ENCODE measurements at regions not wholly inside any gene's neighbourhood (a gene's known extent, or its start where the extent isn't known, plus 50 kb on each side); places are given as distances from the start of the nearest gene placed in this dataset.
A peak's percentile ranks its signal among the peaks of the same experiment; 100 is the strongest.

DNA sequence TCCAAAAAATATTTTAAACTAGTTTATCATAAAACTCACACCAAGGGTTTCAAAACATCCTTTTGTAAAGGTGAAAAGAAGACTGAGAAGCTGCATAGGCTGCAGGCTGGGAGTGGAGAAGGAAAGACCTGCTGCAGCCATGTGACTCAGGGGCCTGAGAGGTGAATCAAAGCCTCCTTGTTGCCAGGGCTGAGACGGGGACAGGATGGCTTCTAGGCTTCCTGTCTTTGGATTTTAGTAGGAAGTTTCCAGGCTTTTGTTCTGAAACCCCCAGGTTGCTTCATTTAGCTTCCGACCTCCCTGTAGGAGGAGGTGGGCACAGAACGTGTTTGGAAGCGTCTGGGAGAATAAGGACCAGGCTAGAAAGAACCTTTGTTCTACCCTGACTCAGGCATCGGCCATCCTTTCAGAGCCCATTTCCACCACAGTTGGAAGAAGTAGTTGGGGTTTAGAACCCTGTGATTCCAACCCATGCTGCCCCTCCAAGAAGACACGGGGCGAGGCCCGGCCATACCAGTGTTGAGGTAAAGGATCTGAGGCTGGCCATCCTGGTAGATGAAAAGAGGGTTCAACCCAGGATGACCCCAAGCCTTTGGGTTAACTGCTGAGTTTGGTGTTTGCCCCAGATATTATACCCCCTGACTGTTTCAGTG, 122.4 kb downstream of the SLC25A47 start:
- no peak overlapping the region for H3K4me3 Mint-ChIP-seq
- Histone ChIP-seq H3K27ac (ENCODE audit: low read depth, low read length) (no peak overlapping the region), H3K4me1 (ENCODE audit: control insufficient read depth in 2 of 2, insufficient read depth in 2 of 2, low read length in 2 of 2) (peaks cover 0 to 3% of the 10 kb centered on the region in 2 donors), H3K36me3 (ENCODE audit: control insufficient read depth in 2 of 3, insufficient read depth in 3 of 3, low read length in 3 of 3) (no peaks in the 10 kb centered on the region), H3K4me3 (ENCODE audit: low read length) (no peak overlapping the region), H3K9me3 (ENCODE audit: control insufficient read depth in 2 of 3, low read length in 3 of 3) (no peaks in the 10 kb centered on the region), H3K27me3 (ENCODE audit: control insufficient read depth in 2 of 2, insufficient read depth in 2 of 2, low read length in 2 of 2) (no peaks in the 10 kb centered on the region)
- H3K9me3 Mint-ChIP-seq: no peaks in the 10 kb centered on the region
- no peak for ATAC-seq
- no peak for DNase-seq
- ChIA-PET CTCF (no interaction called here), POLR2A (no interaction called here)
- peak overlapping the region in 1 of 9 donors; percentile 18 for H3K27ac Mint-ChIP-seq
- peaks cover 6 to 23% (median 15%) of the 10 kb centered on the region in 7 donors for H3K4me1 Mint-ChIP-seq
- no peaks in the 10 kb centered on the region for H3K36me3 Mint-ChIP-seq
- H3K27me3 Mint-ChIP-seq: no peaks in the 10 kb centered on the region
- intact Hi-C loops (cut with micrococcal nuclease): no loop called here

DNA sequence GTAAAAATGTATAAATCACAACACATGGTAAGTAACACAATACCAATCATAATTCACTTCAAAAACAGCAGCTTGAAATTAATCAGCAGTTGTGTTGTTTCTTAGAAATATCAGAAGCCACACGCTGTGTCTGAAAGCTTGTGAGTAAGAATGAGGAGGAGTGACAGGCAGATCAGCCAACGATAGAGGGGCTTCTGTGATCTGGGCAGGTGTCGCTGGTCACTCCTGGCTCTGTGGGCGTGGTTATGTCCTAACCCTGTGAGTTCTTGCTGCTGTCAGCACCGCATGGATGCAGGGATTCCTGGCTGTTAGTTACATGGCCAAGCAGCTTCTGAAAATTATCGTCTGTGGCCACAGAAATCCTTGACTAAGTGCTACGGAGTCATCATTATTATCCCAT, 123.4 kb downstream of the SLC25A47 start:
- no peak overlapping the region for H3K27ac Mint-ChIP-seq

DNA sequence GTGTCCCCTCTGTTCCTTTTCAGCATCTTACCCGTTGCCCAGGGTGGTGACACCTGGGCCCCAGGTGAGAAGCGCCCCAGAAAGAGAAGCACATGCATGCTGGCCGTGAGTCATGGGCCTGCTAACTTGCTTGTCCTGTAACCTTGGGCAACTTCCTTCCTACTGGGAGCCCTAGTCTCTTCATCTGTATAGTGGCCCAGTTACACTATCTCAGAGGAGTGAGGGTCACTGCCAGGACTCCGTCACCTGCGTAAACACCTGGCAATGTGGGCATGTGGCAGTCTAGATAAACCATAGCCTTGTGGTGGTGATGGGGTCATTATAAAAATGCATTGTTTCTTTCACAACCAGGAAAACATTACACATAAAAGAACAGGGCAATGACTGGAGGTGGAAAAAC, 125.2 kb downstream of the SLC25A47 start:
- H3K4me1 Mint-ChIP-seq: peaks cover 6 to 17% (median 10%) of the 10 kb centered on the region in 7 donors
- peaks cover 0 to 2% (median 0%) of the 10 kb centered on the region in 11 donors for H3K9me3 Mint-ChIP-seq
- H3K36me3 Mint-ChIP-seq: peaks cover 0 to 7% (median 5%) of the 10 kb centered on the region in 5 donors
- ATAC-seq (no peak), DNase-seq (no peak)
- Histone ChIP-seq H3K9me3 (ENCODE audit: control insufficient read depth in 2 of 3, low read length in 3 of 3) (no peaks in the 10 kb centered on the region), H3K4me3 (ENCODE audit: low read length) (no peak overlapping the region), H3K27me3 (ENCODE audit: control insufficient read depth in 2 of 2, insufficient read depth in 2 of 2, low read length in 2 of 2) (no peaks in the 10 kb centered on the region), H3K27ac (ENCODE audit: low read depth, low read length) (no peak overlapping the region), H3K4me1 (ENCODE audit: control insufficient read depth in 2 of 2, insufficient read depth in 2 of 2, low read length in 2 of 2) (peaks cover 0 to 3% of the 10 kb centered on the region in 2 donors), H3K36me3 (ENCODE audit: control insufficient read depth in 2 of 3, insufficient read depth in 3 of 3, low read length in 3 of 3) (no peaks in the 10 kb centered on the region)
- CTCF ChIA-PET: no interaction called here
- intact Hi-C loops (cut with micrococcal nuclease): no loop called here
- H3K27ac Mint-ChIP-seq: no peak overlapping the region
- H3K27me3 Mint-ChIP-seq: no peaks in the 10 kb centered on the region
- POLR2A ChIA-PET: no interaction called here
- H3K4me3 Mint-ChIP-seq: no peak overlapping the region

More for the DNA sequence above, 123.4 kb downstream of the SLC25A47 start:
- no peak overlapping the region for H3K27ac ChIP-seq (ENCODE audit: low read depth, low read length)
- H3K36me3 ChIP-seq (ENCODE audit: control insufficient read depth in 2 of 3, insufficient read depth in 3 of 3, low read length in 3 of 3): no peaks in the 10 kb centered on the region
- H3K9me3 ChIP-seq (ENCODE audit: control insufficient read depth in 2 of 3, low read length in 3 of 3): no peaks in the 10 kb centered on the region
- Mint-ChIP-seq H3K36me3 (no peaks in the 10 kb centered on the region), H3K27me3 (no peaks in the 10 kb centered on the region), H3K4me3 (no peak overlapping the region), H3K4me1 (peaks cover 6 to 18% (median 10%) of the 10 kb centered on the region in 7 donors), H3K9me3 (no peaks in the 10 kb centered on the region)
- ChIA-PET POLR2A (no interaction called here), CTCF (no interaction called here)
- DNase-seq (no peak), ATAC-seq (no peak)
- intact Hi-C loops (cut with micrococcal nuclease): no loop called here
- H3K4me3 ChIP-seq (ENCODE audit: low read length): no peak overlapping the region
- peaks cover 0 to 3% of the 10 kb centered on the region in 2 donors for H3K4me1 ChIP-seq (ENCODE audit: control insufficient read depth in 2 of 2, insufficient read depth in 2 of 2, low read length in 2 of 2)
- no peaks in the 10 kb centered on the region for H3K27me3 ChIP-seq (ENCODE audit: control insufficient read depth in 2 of 2, insufficient read depth in 2 of 2, low read length in 2 of 2)

DNA sequence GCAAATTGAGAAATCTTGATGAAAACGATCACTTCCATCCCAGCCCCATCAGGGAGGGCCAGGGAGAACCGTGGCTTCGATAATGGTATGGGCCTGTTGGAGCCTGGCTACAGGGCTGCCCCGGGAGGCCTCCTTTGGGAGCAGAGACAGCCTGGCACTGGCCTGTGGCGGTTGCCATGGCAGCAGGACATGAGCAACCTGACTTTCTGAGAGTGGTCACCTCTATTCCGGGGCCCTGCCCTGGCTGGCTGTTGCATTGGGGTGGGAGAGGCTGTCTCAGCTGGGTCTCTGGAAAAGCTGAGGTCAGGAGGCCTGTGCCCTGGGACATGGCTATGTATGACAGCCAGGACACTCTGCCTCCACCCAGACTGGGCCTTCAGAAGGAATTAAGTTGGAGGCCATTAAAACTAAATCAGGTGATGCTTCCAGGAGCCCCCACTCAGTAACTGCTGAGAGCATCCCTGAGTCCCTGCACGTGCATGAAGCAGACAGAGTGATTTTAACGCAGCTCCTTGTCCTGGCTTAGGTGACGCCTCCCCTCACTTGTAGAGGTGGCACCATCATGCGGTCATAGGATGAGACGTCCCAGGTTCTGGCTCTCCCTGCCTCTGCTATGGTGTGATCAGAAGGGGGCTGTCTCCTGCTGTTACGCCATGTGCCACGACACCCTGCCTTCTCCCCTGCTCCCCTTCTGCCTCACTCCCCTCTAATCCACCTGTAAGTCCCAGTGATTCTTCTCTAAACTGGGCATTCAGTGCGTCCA, 126.3 kb downstream of the SLC25A47 start:
- no peak overlapping the region for H3K4me3 ChIP-seq (ENCODE audit: low read length)
- ATAC-seq (no peak), DNase-seq (no peak)
- H3K36me3 ChIP-seq (ENCODE audit: control insufficient read depth in 2 of 3, insufficient read depth in 3 of 3, low read length in 3 of 3): no peaks in the 10 kb centered on the region
- H3K27me3 ChIP-seq (ENCODE audit: control insufficient read depth in 2 of 2, insufficient read depth in 2 of 2, low read length in 2 of 2): no peaks in the 10 kb centered on the region
- no peak overlapping the region for H3K27ac Mint-ChIP-seq
- no peaks in the 10 kb centered on the region for H3K9me3 ChIP-seq (ENCODE audit: control insufficient read depth in 2 of 3, low read length in 3 of 3)
- peaks cover 0 to 2% (median 0%) of the 10 kb centered on the region in 11 donors for H3K9me3 Mint-ChIP-seq
- H3K4me3 Mint-ChIP-seq: no peak overlapping the region
- peaks cover 0 to 3% of the 10 kb centered on the region in 2 donors for H3K4me1 ChIP-seq (ENCODE audit: control insufficient read depth in 2 of 2, insufficient read depth in 2 of 2, low read length in 2 of 2)
- peaks cover 0 to 13% (median 8%) of the 10 kb centered on the region in 5 donors for H3K36me3 Mint-ChIP-seq
- intact Hi-C loops (cut with micrococcal nuclease): no loop called here
- H3K27ac ChIP-seq (ENCODE audit: low read depth, low read length): no peak overlapping the region
- CTCF ChIA-PET: no interaction called here
- POLR2A ChIA-PET: no interaction called here
- peaks cover 6 to 16% (median 10%) of the 10 kb centered on the region in 7 donors for H3K4me1 Mint-ChIP-seq
- peaks cover 0 to 3% (median 0%) of the 10 kb centered on the region in 5 donors for H3K27me3 Mint-ChIP-seq

DNA sequence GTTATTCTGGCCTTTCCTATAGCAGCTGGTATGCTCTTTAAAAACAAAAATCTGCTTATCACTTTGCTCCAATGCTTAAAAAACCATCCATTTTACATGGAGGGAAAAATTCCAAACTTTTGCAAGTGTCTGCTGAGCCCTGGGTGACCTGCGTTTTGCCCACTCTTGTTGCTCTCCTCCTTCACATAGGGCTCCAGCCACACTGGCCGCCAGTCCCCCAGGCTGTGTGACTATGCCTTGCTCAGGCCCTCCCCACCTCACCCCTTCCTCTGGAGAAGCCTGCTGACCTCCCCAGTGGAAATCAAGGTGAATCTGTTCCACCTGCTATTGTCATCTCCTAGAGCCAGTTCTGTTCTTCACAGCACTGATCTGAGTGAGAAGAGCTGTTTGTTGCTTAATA, 126.9 kb downstream of the SLC25A47 start:
- Histone ChIP-seq H3K36me3 (ENCODE audit: control insufficient read depth in 2 of 3, insufficient read depth in 3 of 3, low read length in 3 of 3) (no peaks in the 10 kb centered on the region), H3K27me3 (ENCODE audit: control insufficient read depth in 2 of 2, insufficient read depth in 2 of 2, low read length in 2 of 2) (no peaks in the 10 kb centered on the region), H3K4me1 (ENCODE audit: control insufficient read depth in 2 of 2, insufficient read depth in 2 of 2, low read length in 2 of 2) (peaks cover 0 to 3% of the 10 kb centered on the region in 2 donors), H3K27ac (ENCODE audit: low read depth, low read length) (no peak overlapping the region), H3K4me3 (ENCODE audit: low read length) (no peak overlapping the region), H3K9me3 (ENCODE audit: control insufficient read depth in 2 of 3, low read length in 3 of 3) (no peaks in the 10 kb centered on the region)
- H3K9me3 Mint-ChIP-seq: peaks cover 0 to 2% (median 0%) of the 10 kb centered on the region in 11 donors
- peaks cover 0 to 3% (median 0%) of the 10 kb centered on the region in 5 donors for H3K27me3 Mint-ChIP-seq
- peaks cover 0 to 13% (median 9%) of the 10 kb centered on the region in 5 donors for H3K36me3 Mint-ChIP-seq
- ATAC-seq (no peak), DNase-seq (no peak)
- peaks cover 6 to 16% (median 10%) of the 10 kb centered on the region in 7 donors for H3K4me1 Mint-ChIP-seq
- intact Hi-C loops (cut with micrococcal nuclease): no loop called here
- CTCF ChIA-PET: no interaction called here
- no peak overlapping the region for H3K27ac Mint-ChIP-seq
- no peak overlapping the region for H3K4me3 Mint-ChIP-seq
- POLR2A ChIA-PET: no interaction called here

DNA sequence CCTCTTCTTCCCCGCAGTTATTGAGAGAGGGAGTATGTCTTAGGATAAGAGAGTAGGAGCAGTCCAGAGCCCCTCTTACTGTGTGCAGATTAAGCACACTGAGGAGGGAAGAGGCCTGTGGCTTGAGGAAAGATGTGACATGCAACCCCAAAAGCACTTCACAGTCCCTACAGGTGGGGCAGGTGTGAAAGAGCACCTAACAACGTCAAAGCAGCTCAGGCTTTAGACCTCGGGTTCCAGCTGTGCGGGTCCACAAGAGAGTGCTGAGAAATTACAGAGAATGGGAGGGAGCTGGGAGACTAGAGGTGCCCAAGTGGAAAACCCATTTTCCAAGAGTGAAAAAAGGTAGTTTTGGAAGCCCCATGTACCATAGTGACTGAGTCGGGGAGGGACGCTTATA, 127.6 kb downstream of the SLC25A47 start:
- H3K27me3 Mint-ChIP-seq: peaks cover 0 to 3% (median 0%) of the 10 kb centered on the region in 5 donors
- no peaks in the 10 kb centered on the region for H3K36me3 ChIP-seq (ENCODE audit: control insufficient read depth in 2 of 3, insufficient read depth in 3 of 3, low read length in 3 of 3)
- peaks cover 6 to 16% (median 10%) of the 10 kb centered on the region in 7 donors for H3K4me1 Mint-ChIP-seq
- peaks cover 0 to 3% of the 10 kb centered on the region in 2 donors for H3K4me1 ChIP-seq (ENCODE audit: control insufficient read depth in 2 of 2, insufficient read depth in 2 of 2, low read length in 2 of 2)
- intact Hi-C loops (cut with micrococcal nuclease): no loop called here
- H3K9me3 Mint-ChIP-seq: peaks cover 0 to 2% (median 0%) of the 10 kb centered on the region in 11 donors
- no peak overlapping the region for H3K27ac ChIP-seq (ENCODE audit: low read depth, low read length)
- no peaks in the 10 kb centered on the region for H3K9me3 ChIP-seq (ENCODE audit: control insufficient read depth in 2 of 3, low read length in 3 of 3)
- H3K27ac Mint-ChIP-seq: no peak overlapping the region
- no peaks in the 10 kb centered on the region for H3K27me3 ChIP-seq (ENCODE audit: control insufficient read depth in 2 of 2, insufficient read depth in 2 of 2, low read length in 2 of 2)
- POLR2A ChIA-PET: no interaction called here
- H3K36me3 Mint-ChIP-seq: peaks cover 0 to 20% (median 16%) of the 10 kb centered on the region in 5 donors
- CTCF ChIA-PET: no interaction called here
- no peak overlapping the region for H3K4me3 ChIP-seq (ENCODE audit: low read length)
- no peak overlapping the region for H3K4me3 Mint-ChIP-seq
- no peak for DNase-seq
- no peak for ATAC-seq

Data from naive thymus-derived CD4-positive, alpha-beta T cell (primary cell).